HepG2 (cell line): ENCODE measurements at regions not wholly inside any gene's neighbourhood (a gene's known extent, or its start where the extent isn't known, plus 50 kb on each side); places are given as distances from the start of the nearest gene placed in this dataset.

ENCODE experiments used
- CERS6 ChIP-seq: sonication (generic); formaldehyde crosslinking; IDR thresholded peaks from 2 replicates; pipeline ENCODE4 v1.5.0; 2020; ENCODE audit warnings: missing genetic modification reagents
- HCFC1 ChIP-seq: fragments of 150-350 bp; IDR thresholded peaks from 2 replicates; pipeline ENCODE4 v1.6.1; 2014; ENCODE audit warnings: low read depth, low read length
- NFKBIZ ChIP-seq: IDR thresholded peaks from 2 replicates; pipeline ENCODE4 v1.6.1; 2018; ENCODE audit warnings: missing genetic modification reagents, missing compliant biosample characterization
- NR1H2 ChIP-seq: sonication (generic); formaldehyde crosslinking; IDR thresholded peaks from 2 replicates; pipeline ENCODE4 v1.8.1; 2022; ENCODE audit warnings: low read depth, missing genetic modification reagents, borderline replicate concordance
- NR3C1 ChIP-seq: sonication (generic); formaldehyde crosslinking; IDR thresholded peaks from 2 replicates; pipeline ENCODE4 v1.4.0; 2020; ENCODE audit warnings: missing genetic modification reagents
- PAF1 ChIP-seq: IDR thresholded peaks from 2 replicates; pipeline ENCODE4 v1.6.1; 2016; ENCODE audit warnings: missing genetic modification reagents, missing compliant biosample characterization
- REPIN1 ChIP-seq: sonication (generic); formaldehyde crosslinking; IDR thresholded peaks from 2 replicates; pipeline ENCODE4 v1.8.0; 2022; ENCODE audit warnings: missing genetic modification reagents, low read depth, mild to moderate bottlenecking, borderline replicate concordance
- RFX5 ChIP-seq: IDR thresholded peaks from 2 replicates; pipeline ENCODE4 v1.6.1; 2011; ENCODE audit warnings: low read depth, low read length, improper control_type of control experiment
- SRSF4 ChIP-seq: fragments of 200-400 bp; formaldehyde crosslinking; IDR thresholded peaks from one replicate; pipeline ENCODE4 v1.6.1; 2018; ENCODE audit warnings: mild to moderate bottlenecking, low read depth, low read length, moderate library complexity; ENCODE audit not compliant: poor library complexity, severe bottlenecking
- ZBTB20 ChIP-seq: sonication (generic); formaldehyde crosslinking; IDR thresholded peaks from 2 replicates; pipeline ENCODE4 v1.8.1; 2023; ENCODE audit warnings: missing genetic modification reagents, low read depth, mild to moderate bottlenecking, borderline replicate concordance
- ZBTB7B ChIP-seq: sonication (generic); formaldehyde crosslinking; IDR thresholded peaks from 2 replicates; pipeline ENCODE4 v1.4.0; 2020; ENCODE audit warnings: missing genetic modification reagents
- ZNF639 ChIP-seq: conservative IDR thresholded peaks from 2 replicates; pipeline ENCODE4 v1.6.1; 2018; ENCODE audit warnings: missing genetic modification reagents
- ZNF883 ChIP-seq: sonication (generic); formaldehyde crosslinking; IDR thresholded peaks from 2 replicates; pipeline ENCODE4 v1.5.1; 2020; ENCODE audit warnings: mild to moderate bottlenecking, missing genetic modification reagents; ENCODE audit errors: not compliant biosample characterization
- TF ChIP-seq, protein P1 (sequence below): IDR thresholded peaks from 2 replicates; pipeline ENCODE4 v1.6.1; 2012; ENCODE audit warnings: low read depth, low read length, improper control_type of control experiment
- TF ChIP-seq, protein P2 (sequence below): sonication (generic); formaldehyde crosslinking; IDR thresholded peaks from 2 replicates; pipeline ENCODE4 v1.5.1; 2020; ENCODE audit warnings: missing genetic modification reagents, mild to moderate bottlenecking, borderline replicate concordance
- TF ChIP-seq, protein P3 (sequence below): sonication (generic); formaldehyde crosslinking; IDR thresholded peaks from 2 replicates; pipeline ENCODE4 v1.4.0; 2020; ENCODE audit warnings: mild to moderate bottlenecking, missing genetic modification reagents

DNA sequence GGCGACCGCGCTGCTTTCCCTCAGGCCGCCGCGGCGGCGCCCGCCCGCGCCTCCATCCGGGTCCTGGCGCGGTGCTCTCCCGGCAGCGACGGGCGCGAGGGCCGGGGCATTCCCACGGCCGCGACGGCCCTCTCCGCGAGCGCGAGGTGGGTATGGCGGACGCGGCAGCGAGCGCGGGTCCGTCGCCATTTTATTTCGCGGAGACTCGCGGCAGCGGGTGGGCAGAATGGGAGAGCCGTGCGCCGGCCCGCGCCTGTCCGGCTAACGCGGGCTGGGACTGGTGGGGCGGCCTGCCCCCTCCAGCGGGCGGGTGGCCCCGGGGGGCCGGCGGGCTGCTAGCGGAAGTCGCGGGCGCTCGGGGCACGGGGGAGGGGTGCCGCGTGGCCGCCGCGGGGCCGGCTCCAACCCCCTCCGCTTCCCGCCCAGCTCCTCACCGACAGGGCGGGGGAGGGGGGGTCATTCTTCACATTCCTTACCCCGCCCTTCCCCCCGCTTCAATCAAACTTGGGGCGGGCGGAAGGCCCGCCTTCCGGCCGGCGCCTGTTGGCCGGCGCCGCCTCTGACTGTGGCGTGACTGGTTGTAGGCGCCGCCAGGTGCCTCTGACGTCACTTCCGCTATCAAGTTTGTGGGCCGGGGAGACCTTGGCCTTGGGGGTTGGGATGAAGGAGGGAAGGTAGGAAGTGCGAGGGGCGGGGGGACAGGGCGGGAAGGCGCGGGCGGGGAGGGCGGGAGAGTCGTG lies 82.1 kb downstream of the PTPDC1 start (continued):
- TF ChIP-seq, protein P1, sequence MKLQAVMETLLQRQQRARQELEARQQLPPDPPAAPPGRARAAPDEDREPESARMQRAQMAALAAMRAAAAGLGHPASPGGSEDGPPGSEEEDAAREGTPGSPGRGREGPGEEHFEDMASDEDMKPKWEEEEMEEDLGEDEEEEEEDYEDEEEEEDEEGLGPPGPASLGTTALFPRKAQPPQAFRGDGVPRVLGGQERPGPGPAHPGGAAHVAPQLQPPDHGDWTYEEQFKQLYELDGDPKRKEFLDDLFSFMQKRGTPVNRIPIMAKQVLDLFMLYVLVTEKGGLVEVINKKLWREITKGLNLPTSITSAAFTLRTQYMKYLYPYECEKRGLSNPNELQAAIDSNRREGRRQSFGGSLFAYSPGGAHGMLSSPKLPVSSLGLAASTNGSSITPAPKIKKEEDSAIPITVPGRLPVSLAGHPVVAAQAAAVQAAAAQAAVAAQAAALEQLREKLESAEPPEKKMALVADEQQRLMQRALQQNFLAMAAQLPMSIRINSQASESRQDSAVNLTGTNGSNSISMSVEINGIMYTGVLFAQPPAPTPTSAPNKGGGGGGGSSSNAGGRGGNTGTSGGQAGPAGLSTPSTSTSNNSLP = peak; percentile 53; the same call in 1 of the 2 replicates
- TF ChIP-seq HCFC1 = peak; percentile 25; the same call in 1 of the 2 replicates
- TF ChIP-seq PAF1 = no peak
- TF ChIP-seq, protein P2, sequence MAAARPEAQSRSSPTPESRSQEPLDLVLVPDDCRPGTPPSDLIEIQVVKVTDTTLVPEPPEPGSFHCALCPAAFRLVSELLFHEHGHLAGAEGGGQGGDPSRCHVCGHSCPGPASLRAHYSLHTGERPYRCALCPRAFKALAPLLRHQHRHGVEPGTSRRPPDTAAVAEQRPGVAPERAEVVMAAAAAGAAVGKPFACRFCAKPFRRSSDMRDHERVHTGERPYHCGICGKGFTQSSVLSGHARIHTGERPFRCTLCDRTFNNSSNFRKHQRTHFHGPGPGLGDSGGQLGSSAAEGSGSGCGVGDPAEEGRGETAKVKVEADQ = no peak
- TF ChIP-seq NFKBIZ (CRISPR knock-in tag) = 0 out of 2 replicates have a peak, but pooled peaks have one; percentile 17
- peak; percentile 88 for TF ChIP-seq ZNF639 (CRISPR knock-in tag)
- TF ChIP-seq CERS6 (CRISPR knock-in tag) = no peak
- TF ChIP-seq ZBTB7B (CRISPR knock-in tag) = no peak
- TF ChIP-seq RFX5 = peak; percentile 43; the same call in 1 of the 2 replicates
- peak; percentile 10 for TF ChIP-seq REPIN1 (CRISPR knock-in tag)
- TF ChIP-seq, protein P3, sequence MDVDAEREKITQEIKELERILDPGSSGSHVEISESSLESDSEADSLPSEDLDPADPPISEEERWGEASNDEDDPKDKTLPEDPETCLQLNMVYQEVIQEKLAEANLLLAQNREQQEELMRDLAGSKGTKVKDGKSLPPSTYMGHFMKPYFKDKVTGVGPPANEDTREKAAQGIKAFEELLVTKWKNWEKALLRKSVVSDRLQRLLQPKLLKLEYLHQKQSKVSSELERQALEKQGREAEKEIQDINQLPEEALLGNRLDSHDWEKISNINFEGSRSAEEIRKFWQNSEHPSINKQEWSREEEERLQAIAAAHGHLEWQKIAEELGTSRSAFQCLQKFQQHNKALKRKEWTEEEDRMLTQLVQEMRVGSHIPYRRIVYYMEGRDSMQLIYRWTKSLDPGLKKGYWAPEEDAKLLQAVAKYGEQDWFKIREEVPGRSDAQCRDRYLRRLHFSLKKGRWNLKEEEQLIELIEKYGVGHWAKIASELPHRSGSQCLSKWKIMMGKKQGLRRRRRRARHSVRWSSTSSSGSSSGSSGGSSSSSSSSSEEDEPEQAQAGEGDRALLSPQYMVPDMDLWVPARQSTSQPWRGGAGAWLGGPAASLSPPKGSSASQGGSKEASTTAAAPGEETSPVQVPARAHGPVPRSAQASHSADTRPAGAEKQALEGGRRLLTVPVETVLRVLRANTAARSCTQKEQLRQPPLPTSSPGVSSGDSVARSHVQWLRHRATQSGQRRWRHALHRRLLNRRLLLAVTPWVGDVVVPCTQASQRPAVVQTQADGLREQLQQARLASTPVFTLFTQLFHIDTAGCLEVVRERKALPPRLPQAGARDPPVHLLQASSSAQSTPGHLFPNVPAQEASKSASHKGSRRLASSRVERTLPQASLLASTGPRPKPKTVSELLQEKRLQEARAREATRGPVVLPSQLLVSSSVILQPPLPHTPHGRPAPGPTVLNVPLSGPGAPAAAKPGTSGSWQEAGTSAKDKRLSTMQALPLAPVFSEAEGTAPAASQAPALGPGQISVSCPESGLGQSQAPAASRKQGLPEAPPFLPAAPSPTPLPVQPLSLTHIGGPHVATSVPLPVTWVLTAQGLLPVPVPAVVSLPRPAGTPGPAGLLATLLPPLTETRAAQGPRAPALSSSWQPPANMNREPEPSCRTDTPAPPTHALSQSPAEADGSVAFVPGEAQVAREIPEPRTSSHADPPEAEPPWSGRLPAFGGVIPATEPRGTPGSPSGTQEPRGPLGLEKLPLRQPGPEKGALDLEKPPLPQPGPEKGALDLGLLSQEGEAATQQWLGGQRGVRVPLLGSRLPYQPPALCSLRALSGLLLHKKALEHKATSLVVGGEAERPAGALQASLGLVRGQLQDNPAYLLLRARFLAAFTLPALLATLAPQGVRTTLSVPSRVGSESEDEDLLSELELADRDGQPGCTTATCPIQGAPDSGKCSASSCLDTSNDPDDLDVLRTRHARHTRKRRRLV (CRISPR knock-in tag) = no peak
- TF ChIP-seq NR3C1 (CRISPR knock-in tag) = no peak
- TF ChIP-seq ZNF883 (CRISPR knock-in tag) = peak; percentile 37
- no peak for TF ChIP-seq SRSF4
- TF ChIP-seq ZBTB20 (CRISPR knock-in tag) = no peak
- TF ChIP-seq NR1H2 (CRISPR knock-in tag) = no peak
